ENCODE measurements at regions not wholly inside any gene's neighbourhood (a gene's known extent, or its start where the extent isn't known, plus 50 kb on each side); places are given as distances from the start of the nearest gene placed in this dataset.

GRCh38 chr2:215746887-215747615 is 266.3 kb downstream of the MREG start:
- ATAC-seq (ENCODE audit: insufficient number of reproducible peaks, low FRiP score, low read depth) (no peak), DNase-seq (ENCODE audit: low spot score) (no peak)
- no peak overlapping the region for H3K4me3 ChIP-seq
- no peaks in the 10 kb centered on the region for H3K36me3 ChIP-seq
- H3K27ac ChIP-seq, result no peak overlapping the region
- peaks cover 3 to 38% of the 10 kb centered on the region in 2 donors for H3K4me1 ChIP-seq (ENCODE audit: control insufficient read depth in 1 of 2, low read depth in 2 of 2)
- TF ChIP-seq CTCF (IDR thresholded peaks at IDR 0.05), result no peak
- H3K27me3 ChIP-seq (replicated peaks; ENCODE audit: insufficient read depth), result no peaks in the 10 kb centered on the region
- no peaks in the 10 kb centered on the region for H3K9me3 ChIP-seq

- peaks cover 3 to 38% of the 10 kb centered on the region in 2 donors for H3K4me1 ChIP-seq (ENCODE audit: control insufficient read depth in 1 of 2, low read depth in 2 of 2)
- DNase-seq (ENCODE audit: low spot score), result no peak
- no peak for ATAC-seq (ENCODE audit: insufficient number of reproducible peaks, low FRiP score, low read depth)
Observed at GRCh38 chr2:215746226-215746886, 267.0 kb downstream of the MREG start.

GRCh38 chr2:215745331-215745730 is 268.0 kb downstream of the MREG start:
- Histone ChIP-seq H3K4me1 (ENCODE audit: control insufficient read depth in 1 of 2, low read depth in 2 of 2) (peaks cover 3 to 34% of the 10 kb centered on the region in 2 donors), H3K36me3 (no peaks in the 10 kb centered on the region), H3K9me3 (no peaks in the 10 kb centered on the region), H3K27me3 (replicated peaks; ENCODE audit: insufficient read depth) (no peaks in the 10 kb centered on the region), H3K27ac (no peak overlapping the region), H3K4me3 (no peak overlapping the region)
- ATAC-seq (ENCODE audit: insufficient number of reproducible peaks, low FRiP score, low read depth) (no peak), DNase-seq (ENCODE audit: low spot score) (no peak)
- TF ChIP-seq CTCF (IDR thresholded peaks at IDR 0.05), result no peak

More at GRCh38 chr2:215746226-215746886, 267.0 kb downstream of the MREG start:
- Histone ChIP-seq H3K27me3 (replicated peaks; ENCODE audit: insufficient read depth) (no peaks in the 10 kb centered on the region), H3K36me3 (no peaks in the 10 kb centered on the region), H3K4me3 (no peak overlapping the region), H3K9me3 (no peaks in the 10 kb centered on the region), H3K27ac (no peak overlapping the region)
- no peak for TF ChIP-seq CTCF (IDR thresholded peaks at IDR 0.05)

- TF ChIP-seq CTCF (IDR thresholded peaks at IDR 0.05), result no peak
- no peaks in the 10 kb centered on the region for H3K27me3 ChIP-seq (replicated peaks; ENCODE audit: insufficient read depth)
- peaks cover 3 to 27% of the 10 kb centered on the region in 2 donors for H3K4me1 ChIP-seq (ENCODE audit: control insufficient read depth in 1 of 2, low read depth in 2 of 2)
- H3K36me3 ChIP-seq, result no peaks in the 10 kb centered on the region
- ATAC-seq (ENCODE audit: insufficient number of reproducible peaks, low FRiP score, low read depth) (no peak), DNase-seq (ENCODE audit: low spot score) (no peak)
- H3K4me3 ChIP-seq, result no peak overlapping the region
- no peaks in the 10 kb centered on the region for H3K9me3 ChIP-seq
- H3K27ac ChIP-seq, result no peak overlapping the region
Observed at GRCh38 chr2:215744514-215744913, 268.8 kb downstream of the MREG start.

GRCh38 chr2:215743066-215743465 is 270.3 kb downstream of the MREG start:
- ATAC-seq (ENCODE audit: insufficient number of reproducible peaks, low FRiP score, low read depth), result no peak
- H3K4me3 ChIP-seq, result no peak overlapping the region
- H3K27me3 ChIP-seq (replicated peaks; ENCODE audit: insufficient read depth), result no peaks in the 10 kb centered on the region
- H3K27ac ChIP-seq, result no peak overlapping the region
- DNase-seq (ENCODE audit: low spot score), result no peak
- no peaks in the 10 kb centered on the region for H3K9me3 ChIP-seq
- H3K36me3 ChIP-seq, result no peaks in the 10 kb centered on the region
- H3K4me1 ChIP-seq (ENCODE audit: control insufficient read depth in 1 of 2, low read depth in 2 of 2), result peaks cover 2 to 13% of the 10 kb centered on the region in 2 donors
- no peak for TF ChIP-seq CTCF (IDR thresholded peaks at IDR 0.05)

Data from thoracic aorta (tissue), 2 donors.